HG03060 (cell line): ENCODE measurements at regions not wholly inside any gene's neighbourhood (a gene's known extent, or its start where the extent isn't known, plus 50 kb on each side); places are given as distances from the start of the nearest gene placed in this dataset.

Experiments
- ATAC-seq: cut with Tn5 transposase; IDR thresholded peaks from one replicate; pipeline ENCODE4 v1.9.1; 2021; ENCODE audit warnings: low read depth, moderate number of reproducible peaks; ENCODE audit not compliant: unreplicated experiment

DNA sequence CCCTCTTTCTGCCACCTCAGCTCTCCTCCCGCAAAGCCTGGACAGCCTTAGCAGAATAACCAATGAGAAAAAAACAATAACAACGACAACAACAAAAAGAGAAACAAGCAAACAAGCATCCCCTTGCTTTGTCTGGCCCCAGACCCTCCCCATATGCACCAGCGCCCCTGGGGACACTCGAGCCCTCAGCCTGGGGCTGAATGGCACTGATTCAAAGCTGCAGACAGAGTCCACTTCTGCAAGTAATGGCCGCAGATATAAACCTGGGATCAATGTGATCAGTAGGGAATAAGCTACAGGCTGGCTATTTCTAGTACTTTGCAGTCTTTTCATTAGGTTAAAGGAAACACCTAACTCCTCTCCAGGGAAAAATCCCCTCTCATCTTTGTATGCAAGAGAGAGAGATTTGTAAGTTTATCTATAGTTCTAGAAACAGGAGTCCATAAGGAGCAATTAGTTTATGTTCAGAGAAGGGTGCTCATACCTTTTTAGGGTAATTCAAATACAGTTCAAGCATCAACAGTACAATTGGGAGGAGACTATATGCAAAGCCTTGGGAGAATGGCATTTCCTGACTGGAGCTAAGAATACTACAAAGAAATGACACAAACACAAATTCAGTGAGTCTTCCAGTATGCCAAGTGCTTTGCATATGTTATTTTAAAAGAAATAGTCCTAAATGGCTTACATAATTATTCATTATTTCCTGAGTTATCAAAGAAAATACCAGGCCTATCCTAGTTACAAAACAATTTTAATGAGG, 122.3 kb upstream of the DDX18 start:
- ATAC-seq = no peak

DNA sequence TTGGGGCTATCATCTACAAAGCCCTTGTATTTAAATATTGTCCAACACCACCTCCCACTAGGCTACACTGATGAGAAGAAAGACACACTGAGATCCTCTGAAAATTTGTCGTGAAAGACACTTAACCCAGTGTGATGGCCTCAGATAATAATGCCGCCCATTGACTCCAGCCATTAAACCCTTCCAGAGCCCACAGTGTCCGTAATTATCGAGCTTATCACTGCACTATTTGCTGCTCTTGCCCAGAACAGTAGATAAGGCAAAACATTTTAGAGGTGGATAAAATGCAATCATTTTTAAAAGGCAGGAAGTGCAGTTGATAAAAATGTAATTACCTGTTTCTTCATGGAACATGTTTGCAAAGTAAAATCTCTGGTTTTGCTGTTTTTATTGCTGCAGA, 121.3 kb upstream of the DDX18 start:
- ATAC-seq = no peak

DNA sequence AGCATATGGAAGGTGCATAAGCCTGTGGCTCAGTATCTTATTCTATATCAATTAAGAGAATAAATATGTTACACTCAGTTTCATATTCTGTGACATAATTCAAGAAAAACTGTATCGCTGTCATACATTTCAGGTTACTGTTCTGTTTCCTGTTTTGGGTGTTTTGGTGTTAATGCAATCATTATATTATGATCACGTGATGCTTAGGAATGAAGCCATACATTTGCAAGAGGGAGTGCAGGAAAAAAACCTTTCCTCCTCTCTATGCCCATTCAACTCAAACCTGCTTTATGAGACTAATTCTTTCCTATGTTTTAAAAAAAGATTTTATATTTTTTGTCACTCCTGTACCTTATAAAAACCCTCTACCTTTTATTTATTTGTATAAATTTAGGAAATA, 120.8 kb upstream of the DDX18 start:
- no peak for ATAC-seq

DNA sequence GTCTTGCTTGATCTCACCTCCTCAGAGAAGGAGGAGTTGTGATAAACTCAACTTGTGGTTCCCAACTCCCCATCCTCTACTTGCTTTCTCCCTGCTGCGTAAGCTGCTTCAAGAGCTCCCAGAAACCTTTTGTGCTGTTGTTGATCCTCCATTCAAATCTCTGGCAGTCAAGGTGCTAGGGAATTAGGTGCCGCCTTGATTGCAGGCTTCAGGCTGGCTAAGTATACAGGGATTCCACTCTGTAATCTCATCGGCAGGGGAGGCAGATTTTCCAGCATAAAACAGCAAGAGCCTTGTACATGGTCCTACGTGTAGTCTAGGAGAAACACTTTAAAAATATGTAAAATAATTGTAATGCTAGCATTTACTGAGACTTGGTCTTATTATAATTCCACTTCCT, 116.2 kb upstream of the DDX18 start:
- ATAC-seq = no peak

DNA sequence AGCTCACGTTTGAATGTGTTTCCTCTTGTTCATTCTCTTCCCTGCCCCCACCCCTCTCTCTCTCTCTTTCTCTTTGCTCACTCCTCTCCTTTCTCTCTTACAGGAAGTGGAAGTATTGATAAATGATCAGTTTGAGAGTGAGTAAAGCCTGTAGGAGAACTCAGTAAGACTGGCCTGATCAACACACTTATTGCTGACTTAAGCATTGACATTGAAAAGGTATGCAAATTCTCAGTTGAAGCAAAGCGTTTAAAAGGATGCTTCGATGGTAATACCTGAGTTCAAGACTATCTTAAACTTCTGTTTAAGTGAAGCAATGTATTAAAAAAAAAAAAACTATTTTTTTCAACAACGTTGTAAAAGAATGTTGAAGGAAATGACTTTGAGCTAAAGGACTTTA, 115.7 kb upstream of the DDX18 start:
- no peak for ATAC-seq

DNA sequence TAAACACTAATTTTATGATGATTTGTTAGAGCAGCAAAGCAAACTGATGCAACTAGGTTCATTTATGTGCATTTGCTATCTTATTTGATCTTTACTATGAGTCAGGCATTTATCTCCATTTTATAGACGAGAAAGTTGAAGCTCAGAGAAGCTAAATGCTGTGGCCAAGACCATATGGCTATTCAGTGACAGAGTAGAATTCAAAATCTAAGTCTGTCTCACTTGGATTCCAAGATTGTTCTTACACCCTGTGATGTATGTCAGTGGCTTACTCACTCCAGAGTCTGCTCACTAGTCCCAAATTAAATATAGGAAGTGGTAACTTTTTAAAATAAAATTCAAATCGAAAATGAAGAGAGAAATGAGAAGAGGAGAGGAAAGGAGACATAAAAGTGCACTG, 114.0 kb upstream of the DDX18 start:
- ATAC-seq = no peak

DNA sequence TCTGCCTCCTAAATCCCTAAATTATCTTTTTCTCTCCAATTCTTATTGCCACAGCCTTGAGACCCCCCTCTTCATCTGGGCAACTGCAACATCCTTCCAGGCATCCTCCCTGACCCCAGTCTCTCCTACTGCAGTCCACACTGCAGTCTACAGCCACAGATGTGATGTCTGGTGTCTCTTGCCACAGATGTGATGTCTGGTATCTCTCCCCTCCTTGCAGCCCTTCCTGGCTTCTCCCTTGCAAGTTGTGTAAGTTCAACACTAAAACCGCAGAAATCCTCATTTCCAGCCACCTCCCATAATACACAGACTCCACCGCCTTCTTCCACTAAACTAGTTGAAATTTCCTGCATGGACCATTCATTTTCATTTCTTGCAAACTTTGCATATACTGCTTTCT, 113.1 kb upstream of the DDX18 start:
- ATAC-seq = no peak

DNA sequence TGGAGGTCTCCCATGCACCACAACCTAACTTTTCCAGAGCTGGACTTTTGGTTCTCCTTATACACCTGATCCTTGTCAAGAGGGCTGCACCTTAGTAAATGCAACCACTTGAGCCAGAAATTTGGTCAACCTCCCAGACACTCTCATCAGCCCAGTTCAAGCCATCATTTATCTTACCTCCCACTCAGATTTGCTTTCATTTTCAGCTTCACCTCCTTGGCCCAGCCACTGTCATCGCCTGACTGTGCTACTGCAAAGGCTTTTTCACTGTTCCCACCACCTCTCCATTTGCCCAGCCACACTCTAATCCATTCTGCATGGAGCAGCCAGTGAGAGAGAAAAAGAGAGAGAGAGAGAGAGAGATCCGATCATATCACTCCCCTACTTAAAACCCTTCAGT, 112.4 kb upstream of the DDX18 start:
- ATAC-seq = no peak

DNA sequence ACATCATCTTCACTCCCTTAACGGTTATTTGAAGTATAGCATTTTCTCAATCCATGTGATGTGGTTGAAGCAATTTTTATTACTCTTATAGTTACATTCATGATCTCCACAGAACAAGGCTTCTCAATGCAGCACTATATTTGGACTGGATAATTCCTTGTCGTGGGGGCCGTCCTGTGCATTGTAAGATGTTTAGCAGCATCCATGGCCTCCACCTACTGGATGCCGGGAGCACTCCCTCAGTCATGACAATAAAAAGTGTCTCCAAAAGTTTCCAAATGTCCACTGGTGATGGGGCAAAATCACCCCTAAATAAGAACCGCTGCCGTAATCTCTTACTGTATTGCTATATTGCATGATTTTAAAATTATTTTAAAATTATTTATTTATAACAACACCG, 110.6 kb upstream of the DDX18 start:
- no peak for ATAC-seq

DNA sequence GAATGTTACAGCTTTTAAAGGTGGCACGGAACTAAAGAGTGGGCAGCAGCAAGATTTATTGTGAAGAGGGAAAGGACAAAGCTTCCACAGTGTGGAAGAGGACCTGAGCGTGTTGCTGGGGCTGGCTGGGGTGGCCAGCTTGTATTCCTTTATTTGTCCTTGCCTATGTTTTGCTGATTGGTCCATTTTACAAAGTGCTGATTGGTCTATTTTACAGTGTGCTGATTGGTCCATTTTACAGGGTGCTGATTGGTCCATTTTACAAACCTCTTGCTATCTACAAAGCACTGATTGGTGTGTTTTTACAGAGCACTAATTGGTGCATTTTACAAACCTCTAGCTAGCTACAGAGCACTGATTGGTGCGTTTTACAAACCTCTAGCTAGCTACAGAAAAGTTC, 109.7 kb upstream of the DDX18 start:
- no peak for ATAC-seq

DNA sequence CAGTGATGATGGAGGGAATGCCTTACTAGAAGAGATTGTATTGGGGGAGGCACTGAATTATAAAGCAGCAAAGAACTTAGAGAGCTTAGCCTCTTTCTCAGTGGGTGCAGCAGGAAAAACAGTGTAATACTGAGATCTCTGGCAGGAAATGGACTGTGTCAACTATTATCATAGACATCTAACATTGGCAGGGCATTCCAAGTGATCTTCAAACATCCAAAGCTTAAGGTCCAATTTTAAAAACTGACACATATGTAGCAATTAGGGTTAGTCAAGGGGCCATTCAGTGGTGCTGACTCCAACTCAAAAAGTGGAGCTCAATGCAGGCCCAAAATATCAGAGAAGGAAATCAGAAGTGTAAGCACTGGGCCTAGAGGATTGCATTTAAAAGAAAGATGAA, 106.6 kb upstream of the DDX18 start:
- no peak for ATAC-seq

DNA sequence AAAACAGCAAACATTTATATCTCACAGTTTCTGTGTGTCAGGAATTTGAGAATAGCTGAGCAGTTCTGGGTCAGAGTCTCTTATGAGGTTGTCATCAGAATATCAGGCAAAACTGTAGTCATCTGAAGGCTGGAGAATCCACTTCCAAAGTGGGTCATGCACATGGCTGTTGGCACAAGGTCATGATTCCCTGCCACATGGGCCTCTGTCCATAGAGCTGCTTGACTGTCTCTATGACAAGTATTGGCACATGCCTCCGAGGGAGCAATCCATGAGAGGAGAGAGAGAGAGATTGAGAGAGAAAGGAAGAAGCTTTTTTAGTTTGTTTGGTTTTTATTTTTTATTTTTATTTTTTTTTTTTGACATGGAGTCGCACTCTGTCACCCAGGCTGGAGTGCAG, 101.8 kb upstream of the DDX18 start:
- ATAC-seq = no peak

DNA sequence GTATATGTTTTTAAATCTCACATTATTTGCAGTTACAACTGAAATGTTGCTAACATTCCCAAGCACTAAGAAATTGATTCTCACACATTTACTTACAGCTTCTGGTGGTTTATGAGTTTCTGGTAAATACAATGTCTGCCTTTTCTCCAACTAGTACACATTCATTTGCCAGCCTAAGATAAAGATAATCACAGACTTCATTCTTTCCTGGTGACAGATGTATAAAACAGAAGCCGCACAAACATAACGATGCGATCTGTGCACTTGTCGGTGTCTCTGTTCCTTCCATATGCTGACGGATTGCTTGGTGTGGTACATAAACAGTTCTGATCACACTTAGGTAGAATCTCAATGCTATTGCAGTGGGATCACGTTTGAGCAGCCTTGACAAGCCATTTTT, 100.4 kb upstream of the DDX18 start:
- no peak for ATAC-seq

DNA sequence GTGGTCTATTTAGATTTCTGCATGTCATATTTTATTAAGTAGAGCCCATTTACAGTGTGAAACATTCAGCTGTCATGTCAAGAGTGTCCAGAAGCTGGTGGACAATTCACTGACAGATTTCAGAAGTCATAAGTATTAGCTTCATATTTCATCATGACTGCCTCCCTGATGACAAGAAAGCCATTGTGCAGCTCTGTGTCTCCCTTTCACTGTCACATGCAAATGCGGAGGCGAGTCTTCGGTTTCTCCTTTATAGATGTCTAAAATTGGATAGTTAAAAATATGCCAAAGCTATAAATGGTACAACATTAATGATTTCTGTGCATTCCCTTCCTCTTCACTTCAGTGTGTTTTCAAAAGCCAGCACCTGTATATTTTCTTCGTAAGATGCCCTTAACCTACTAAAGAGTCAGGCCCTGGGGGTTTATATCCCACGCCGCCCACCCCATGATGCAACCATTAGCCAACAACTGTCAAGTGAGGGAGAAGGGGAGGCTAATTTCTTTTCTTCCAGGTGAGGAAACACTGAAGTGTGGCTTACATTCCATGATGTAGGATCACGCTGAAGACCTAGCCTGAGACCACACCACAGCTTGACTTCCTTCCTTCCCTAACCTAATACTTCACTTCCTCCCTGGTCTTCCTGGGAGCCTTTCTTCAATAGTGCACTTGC, 99.6 kb upstream of the DDX18 start:
- no peak for ATAC-seq

DNA sequence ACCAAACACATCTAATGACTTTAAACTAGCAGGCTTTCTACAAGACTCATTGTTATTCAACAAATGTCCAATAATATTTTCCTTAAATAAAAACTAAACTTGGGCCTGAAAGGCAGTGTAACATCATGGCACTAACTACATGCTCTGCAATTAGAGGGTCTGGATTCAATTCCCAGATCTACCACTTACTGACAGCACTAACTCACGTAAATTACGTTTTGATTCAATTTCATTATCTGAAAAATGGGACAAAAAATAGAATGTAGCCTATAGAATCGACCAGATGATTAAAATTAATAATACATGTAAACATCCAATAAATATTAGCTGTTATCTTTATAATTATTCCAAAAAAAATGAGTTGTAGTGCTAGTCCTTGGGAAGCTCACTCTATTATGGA, 98.0 kb upstream of the DDX18 start:
- ATAC-seq = no peak

DNA sequence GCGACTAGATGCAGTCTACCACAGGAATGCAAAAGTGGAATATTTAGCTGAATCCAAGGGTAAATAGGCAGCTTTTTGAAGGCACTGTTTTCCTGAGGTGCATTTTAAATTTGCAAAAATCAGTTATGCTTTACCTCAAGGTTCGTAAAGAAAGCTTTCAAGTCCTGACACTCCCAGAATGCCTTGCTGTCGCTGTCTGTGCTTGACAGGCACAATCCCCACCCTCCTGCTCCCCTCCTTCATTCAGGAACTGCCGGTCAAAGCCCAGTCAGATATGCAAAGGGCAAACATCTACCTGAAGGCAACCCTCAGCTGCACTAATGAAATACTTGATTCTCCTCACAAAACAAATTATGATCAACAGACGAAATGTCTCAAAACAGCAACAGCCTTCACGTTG, 97.4 kb upstream of the DDX18 start:
- no peak for ATAC-seq

DNA sequence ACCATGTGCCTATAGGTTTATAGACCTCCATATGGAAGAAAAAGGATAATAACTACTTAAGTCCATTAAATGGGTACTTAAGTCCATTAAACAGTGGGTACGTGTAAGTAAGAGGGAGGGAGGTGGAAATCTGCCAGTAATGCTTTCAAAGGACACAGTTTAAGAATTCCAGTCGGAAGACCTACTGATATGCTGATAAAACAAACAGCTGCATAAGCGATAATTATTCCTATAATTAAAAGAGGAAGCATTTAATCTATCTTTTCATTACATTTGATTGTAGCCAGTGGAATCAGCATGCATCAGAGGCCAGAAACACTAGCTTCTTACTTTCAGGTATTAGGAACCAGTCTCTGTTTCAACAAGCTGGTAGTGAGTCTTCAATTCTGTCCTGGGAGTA, 96.4 kb upstream of the DDX18 start:
- no peak for ATAC-seq

DNA sequence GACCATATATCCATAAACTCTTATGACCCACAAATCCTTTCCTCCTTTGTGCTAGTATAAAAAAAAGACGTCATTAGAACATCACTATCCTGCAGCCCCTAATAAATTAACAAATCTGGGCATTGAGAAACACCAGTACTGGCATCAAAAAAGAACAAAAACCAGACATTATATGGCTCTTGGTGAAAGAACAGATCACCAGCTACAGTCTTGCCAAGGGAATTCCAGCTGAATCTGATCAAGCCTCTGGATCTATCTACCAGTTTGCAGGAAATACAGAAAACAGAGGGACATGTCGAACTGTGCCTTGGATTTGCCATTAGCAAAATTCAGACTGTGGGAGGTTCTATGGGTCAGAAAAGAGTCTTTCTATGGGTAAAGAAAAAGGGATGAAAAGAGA, 93.7 kb upstream of the DDX18 start:
- ATAC-seq = no peak

DNA sequence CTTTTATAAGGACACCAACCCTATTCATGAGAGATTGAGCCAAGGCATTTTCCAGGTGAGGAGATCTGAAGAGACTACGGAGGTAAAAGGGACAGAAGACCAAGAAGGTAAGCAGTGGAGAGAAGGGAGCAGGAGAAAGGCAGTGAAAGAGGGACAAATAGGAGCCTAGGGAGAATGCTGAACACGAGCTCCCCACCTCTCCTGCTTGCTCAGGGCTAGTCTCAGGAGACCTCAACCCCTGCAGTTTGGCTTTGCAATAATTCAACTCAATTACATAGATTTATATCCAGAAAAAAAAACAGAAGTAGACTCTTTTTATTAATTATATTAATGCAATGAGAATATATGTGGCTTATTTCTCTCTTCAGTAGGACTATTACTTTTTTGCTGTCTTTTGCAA, 91.0 kb upstream of the DDX18 start:
- ATAC-seq = no peak

DNA sequence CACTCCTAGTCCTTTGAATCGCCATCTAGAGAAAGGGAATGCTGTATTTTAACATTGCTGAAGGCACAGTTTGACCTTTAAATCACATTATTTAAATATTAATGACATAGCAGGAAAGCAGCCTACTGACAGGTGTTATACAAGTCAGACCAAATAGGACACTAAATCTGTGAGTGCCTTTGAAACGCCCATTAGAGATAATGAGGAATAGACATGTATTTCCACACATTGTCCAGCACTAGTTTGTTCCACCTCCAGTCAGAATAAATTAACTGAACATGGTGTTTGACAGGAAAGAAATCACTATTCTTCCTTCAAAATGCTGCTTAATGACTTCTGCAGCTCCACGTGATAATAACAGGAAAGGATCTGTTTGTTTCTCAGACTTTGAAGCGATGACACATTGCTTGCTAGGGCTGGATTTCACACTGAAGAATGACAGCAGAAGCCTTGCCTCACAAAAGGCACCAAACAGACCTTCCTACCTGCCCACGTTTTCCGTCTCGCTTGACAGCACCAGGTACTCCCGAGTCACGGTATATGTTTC, 90.5 kb upstream of the DDX18 start:
- ATAC-seq = no peak

DNA sequence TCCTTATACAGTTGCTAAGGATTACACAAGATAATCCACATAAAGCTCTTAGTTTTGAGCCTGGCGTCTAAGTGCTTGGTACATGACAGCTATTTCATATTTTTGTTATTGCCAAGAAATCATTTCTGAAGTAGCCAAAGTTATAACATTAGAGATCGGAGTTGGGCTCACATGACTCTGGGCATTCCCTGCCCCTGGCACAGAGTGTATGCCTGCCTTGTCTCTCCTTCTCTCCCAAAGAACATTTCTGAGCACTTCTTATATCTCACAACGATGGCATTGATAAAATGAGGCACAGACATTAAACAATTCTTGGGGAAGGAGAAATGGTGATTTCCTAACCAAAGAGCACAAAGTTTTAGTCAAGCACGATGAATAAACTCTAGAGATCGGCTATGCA, 87.7 kb upstream of the DDX18 start:
- no peak for ATAC-seq

DNA sequence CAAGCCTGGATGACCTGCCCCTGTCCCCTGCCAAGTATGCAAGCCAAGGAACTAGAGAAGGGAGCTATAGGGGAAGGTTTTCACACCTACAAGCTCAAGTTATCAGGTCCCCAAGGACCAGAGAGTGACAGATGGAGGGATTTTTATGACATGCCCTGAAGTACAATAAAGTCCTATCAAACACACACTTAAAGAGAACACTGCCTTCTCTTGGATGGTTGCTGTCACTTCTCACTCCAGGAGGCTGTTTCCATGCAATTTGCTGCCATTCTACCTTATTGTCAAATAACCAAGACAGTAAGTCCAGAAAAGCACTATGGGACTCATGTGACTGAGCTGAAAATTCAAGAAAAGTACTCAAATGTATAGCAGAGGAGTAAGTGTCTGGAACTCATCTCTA, 76.6 kb upstream of the DDX18 start:
- ATAC-seq = no peak
